ENCODE measurements at regions not wholly inside any gene's neighbourhood (a gene's known extent, or its start where the extent isn't known, plus 50 kb on each side); places are given as distances from the start of the nearest gene placed in this dataset.

DNA sequence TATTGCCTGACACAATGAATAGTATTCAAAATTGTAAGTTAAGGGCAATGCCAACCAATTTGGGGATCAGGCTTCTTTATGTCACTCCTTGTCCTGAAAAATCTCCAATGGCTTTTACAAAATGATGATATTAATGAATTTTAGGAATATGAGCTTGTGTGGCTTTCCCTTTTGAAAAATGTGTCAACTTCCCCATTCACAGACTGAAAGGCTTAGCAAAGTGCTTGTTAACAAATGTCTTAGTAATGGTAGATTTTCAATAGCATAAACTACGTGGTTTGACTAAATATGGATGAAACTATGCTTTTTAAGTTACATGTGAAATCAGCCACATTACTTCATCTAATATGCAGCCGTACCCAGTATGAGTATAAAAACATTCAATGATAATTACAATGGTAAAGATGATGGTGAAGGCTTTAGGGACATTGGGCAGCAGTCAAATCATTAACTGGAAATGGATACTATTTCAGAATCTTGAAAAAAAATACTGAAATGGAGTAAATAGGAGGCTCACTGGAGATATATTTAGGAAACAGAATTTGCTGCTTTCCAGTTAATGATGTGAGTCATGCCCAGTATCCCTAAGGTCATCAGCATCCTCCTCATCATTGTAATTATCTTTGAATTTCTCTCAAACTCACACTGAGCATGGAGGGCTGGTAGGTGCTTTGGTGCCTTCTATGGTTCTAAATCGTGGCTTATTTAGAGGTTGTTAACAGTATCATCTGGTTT, 113.3 kb upstream of the ZNF608 start:
- ChIA-PET POLR2A (no interaction called here), CTCF (no interaction called here)
- no peak overlapping the region for H3K4me3 ChIP-seq (ENCODE audit: control insufficient read depth in 1 of 2, extremely low read depth in 1 of 2, low read length in 1 of 2)
- Mint-ChIP-seq H3K9me3 (peaks cover 0 to 6% (median 0%) of the 10 kb centered on the region in 3 donors), H3K4me1 (no peaks in the 10 kb centered on the region), H3K27me3 (no peaks in the 10 kb centered on the region), H3K36me3 (no peaks in the 10 kb centered on the region), H3K4me3 (no peak overlapping the region), H3K27ac (no peak overlapping the region)
- DNase-seq (no peak), ATAC-seq (replicated peaks in 1 of 4) (no peak)
- WGBS (ENCODE audit: insufficient coverage): no CpG with 5 or more reads among the region's 3 CpGs
- no peaks in the 10 kb centered on the region for H3K36me3 ChIP-seq (ENCODE audit: control insufficient read depth in 2 of 2, extremely low read depth in 1 of 2, insufficient read depth in 1 of 2, low read length in 1 of 2)
- H3K27ac ChIP-seq (ENCODE audit: low read length): no peak overlapping the region
- H3K9me3 ChIP-seq: no peaks in the 10 kb centered on the region
- H3K4me1 ChIP-seq (ENCODE audit: control insufficient read depth in 1 of 2, extremely low read depth in 1 of 2, insufficient read depth in 2 of 2, low read length in 2 of 2): no peaks in the 10 kb centered on the region
- peaks cover 0 to 2% of the 10 kb centered on the region in 2 experiments for H3K27me3 ChIP-seq (replicated peaks in 1 of 2; ENCODE audit: control insufficient read depth in 2 of 2, extremely low read depth in 1 of 2, insufficient read depth in 2 of 2, low read length in 1 of 2)

DNA sequence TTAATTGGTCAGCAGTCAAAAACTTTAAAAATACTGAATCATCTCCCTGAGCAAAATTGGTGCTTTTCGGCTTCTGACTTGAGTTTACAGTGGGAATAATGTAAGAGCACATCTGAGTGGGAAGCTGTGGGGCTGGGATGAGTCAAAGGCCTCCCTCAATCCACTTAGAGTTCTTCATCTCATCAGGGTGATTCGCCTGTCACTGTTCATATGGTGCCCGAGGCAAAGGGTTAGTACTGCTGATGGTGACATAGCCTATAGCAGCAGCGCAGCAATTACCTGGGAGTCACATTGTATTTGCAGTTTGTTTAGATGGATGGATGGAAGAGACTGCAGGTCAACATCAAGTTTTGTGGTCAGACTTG, 113.8 kb upstream of the ZNF608 start:
- Histone ChIP-seq H3K4me3 (ENCODE audit: control insufficient read depth in 1 of 2, extremely low read depth in 1 of 2, low read length in 1 of 2) (no peak overlapping the region), H3K4me1 (ENCODE audit: control insufficient read depth in 1 of 2, extremely low read depth in 1 of 2, insufficient read depth in 2 of 2, low read length in 2 of 2) (no peaks in the 10 kb centered on the region), H3K27me3 (replicated peaks in 1 of 2; ENCODE audit: control insufficient read depth in 2 of 2, extremely low read depth in 1 of 2, insufficient read depth in 2 of 2, low read length in 1 of 2) (peaks cover 0 to 2% of the 10 kb centered on the region in 2 experiments), H3K36me3 (ENCODE audit: control insufficient read depth in 2 of 2, extremely low read depth in 1 of 2, insufficient read depth in 1 of 2, low read length in 1 of 2) (no peaks in the 10 kb centered on the region), H3K27ac (ENCODE audit: low read length) (no peak overlapping the region), H3K9me3 (no peaks in the 10 kb centered on the region)
- H3K4me3 Mint-ChIP-seq: no peak overlapping the region
- DNase-seq (no peak), ATAC-seq (replicated peaks in 1 of 4) (no peak)
- no peaks in the 10 kb centered on the region for H3K27me3 Mint-ChIP-seq
- H3K9me3 Mint-ChIP-seq: peaks cover 0 to 7% (median 2%) of the 10 kb centered on the region in 3 donors
- WGBS (ENCODE audit: insufficient coverage): 86% methylated on average over 3 of the region's 4 CpGs
- H3K4me1 Mint-ChIP-seq: peaks cover 0 to 2% (median 0%) of the 10 kb centered on the region in 3 donors
- ChIA-PET POLR2A (no interaction called here), CTCF (no interaction called here)
- no peaks in the 10 kb centered on the region for H3K36me3 Mint-ChIP-seq
- no peak overlapping the region for H3K27ac Mint-ChIP-seq

DNA sequence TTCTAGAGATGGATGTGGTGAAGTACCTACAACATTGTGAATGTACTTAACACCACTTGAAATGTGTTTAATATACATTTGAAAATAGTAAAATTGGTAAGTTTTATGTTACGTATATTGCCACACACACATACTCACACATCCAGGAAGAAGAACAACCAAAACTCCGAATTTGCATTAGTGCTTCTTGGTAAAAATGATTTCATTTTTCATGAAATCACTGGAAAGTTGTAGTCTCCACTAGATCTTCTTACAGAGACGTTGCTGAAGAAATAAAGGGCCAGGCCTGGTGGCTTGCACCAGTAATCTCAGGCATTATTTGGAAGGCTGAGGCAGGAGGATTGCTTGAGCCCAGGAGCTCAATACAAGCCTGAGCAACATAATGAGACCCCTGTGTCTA, 118.6 kb upstream of the ZNF608 start:
- H3K4me3 Mint-ChIP-seq: no peak overlapping the region

GRCh38 chr5:124865603-124866354, 119.3 kb upstream of the ZNF608 start:
- ChIA-PET POLR2A (no interaction called here), CTCF (no interaction called here)
- no peaks in the 10 kb centered on the region for H3K27me3 Mint-ChIP-seq
- Histone ChIP-seq H3K4me1 (ENCODE audit: control insufficient read depth in 1 of 2, extremely low read depth in 1 of 2, insufficient read depth in 2 of 2, low read length in 2 of 2) (peaks cover 0 to 2% of the 10 kb centered on the region in 2 experiments), H3K36me3 (ENCODE audit: control insufficient read depth in 2 of 2, extremely low read depth in 1 of 2, insufficient read depth in 1 of 2, low read length in 1 of 2) (no peaks in the 10 kb centered on the region), H3K9me3 (no peaks in the 10 kb centered on the region), H3K27ac (ENCODE audit: low read length) (no peak overlapping the region), H3K27me3 (replicated peaks in 1 of 2; ENCODE audit: control insufficient read depth in 2 of 2, extremely low read depth in 1 of 2, insufficient read depth in 2 of 2, low read length in 1 of 2) (no peaks in the 10 kb centered on the region), H3K4me3 (ENCODE audit: control insufficient read depth in 1 of 2, extremely low read depth in 1 of 2, low read length in 1 of 2) (no peak overlapping the region)
- ATAC-seq (replicated peaks in 1 of 4) (no peak), DNase-seq (no peak)
- WGBS (ENCODE audit: insufficient coverage): no CpG with 5 or more reads among the region's 4 CpGs
- H3K36me3 Mint-ChIP-seq: no peaks in the 10 kb centered on the region
- peaks cover 3 to 11% (median 4%) of the 10 kb centered on the region in 3 donors for H3K4me1 Mint-ChIP-seq
- H3K9me3 Mint-ChIP-seq: peaks cover 0 to 26% (median 6%) of the 10 kb centered on the region in 3 donors
- H3K4me3 Mint-ChIP-seq: no peak overlapping the region
- H3K27ac Mint-ChIP-seq: no peak overlapping the region

More for the DNA sequence above, 118.6 kb upstream of the ZNF608 start:
- Mint-ChIP-seq H3K27me3 (no peaks in the 10 kb centered on the region), H3K4me1 (peaks cover 3 to 11% (median 4%) of the 10 kb centered on the region in 3 donors), H3K36me3 (no peaks in the 10 kb centered on the region), H3K9me3 (peaks cover 0 to 26% (median 6%) of the 10 kb centered on the region in 3 donors), H3K27ac (no peak overlapping the region)
- no peaks in the 10 kb centered on the region for H3K36me3 ChIP-seq (ENCODE audit: control insufficient read depth in 2 of 2, extremely low read depth in 1 of 2, insufficient read depth in 1 of 2, low read length in 1 of 2)
- no peak for DNase-seq
- H3K27me3 ChIP-seq (replicated peaks in 1 of 2; ENCODE audit: control insufficient read depth in 2 of 2, extremely low read depth in 1 of 2, insufficient read depth in 2 of 2, low read length in 1 of 2): no peaks in the 10 kb centered on the region
- H3K4me1 ChIP-seq (ENCODE audit: control insufficient read depth in 1 of 2, extremely low read depth in 1 of 2, insufficient read depth in 2 of 2, low read length in 2 of 2): peaks cover 0 to 2% of the 10 kb centered on the region in 2 experiments
- H3K27ac ChIP-seq (ENCODE audit: low read length): no peak overlapping the region
- H3K4me3 ChIP-seq (ENCODE audit: control insufficient read depth in 1 of 2, extremely low read depth in 1 of 2, low read length in 1 of 2): no peak overlapping the region
- no CpG with 5 or more reads among the region's 3 CpGs for WGBS (ENCODE audit: insufficient coverage)
- CTCF ChIA-PET: no interaction called here
- no peaks in the 10 kb centered on the region for H3K9me3 ChIP-seq
- ATAC-seq (replicated peaks in 1 of 4): no peak
- POLR2A ChIA-PET: no interaction called here

GRCh38 chr5:124866355-124867136, 120.1 kb upstream of the ZNF608 start:
- CTCF ChIA-PET: no interaction called here
- H3K9me3 Mint-ChIP-seq: peaks cover 0 to 22% (median 6%) of the 10 kb centered on the region in 3 donors
- H3K36me3 Mint-ChIP-seq: no peaks in the 10 kb centered on the region
- 85% methylated on average over 5 of the region's 12 CpGs for WGBS (ENCODE audit: insufficient coverage)
- H3K4me1 ChIP-seq (ENCODE audit: control insufficient read depth in 1 of 2, extremely low read depth in 1 of 2, insufficient read depth in 2 of 2, low read length in 2 of 2): peaks cover 0 to 2% of the 10 kb centered on the region in 2 experiments
- no peaks in the 10 kb centered on the region for H3K36me3 ChIP-seq (ENCODE audit: control insufficient read depth in 2 of 2, extremely low read depth in 1 of 2, insufficient read depth in 1 of 2, low read length in 1 of 2)
- no peak overlapping the region for H3K4me3 Mint-ChIP-seq
- DNase-seq (no peak), ATAC-seq (replicated peaks in 1 of 4) (no peak)
- no peaks in the 10 kb centered on the region for H3K9me3 ChIP-seq
- H3K27me3 Mint-ChIP-seq: no peaks in the 10 kb centered on the region
- POLR2A ChIA-PET: no interaction called here
- no peak overlapping the region for H3K4me3 ChIP-seq (ENCODE audit: control insufficient read depth in 1 of 2, extremely low read depth in 1 of 2, low read length in 1 of 2)
- peaks cover 3 to 11% (median 4%) of the 10 kb centered on the region in 3 donors for H3K4me1 Mint-ChIP-seq
- no peak overlapping the region for H3K27ac Mint-ChIP-seq
- no peak overlapping the region for H3K27ac ChIP-seq (ENCODE audit: low read length)
- H3K27me3 ChIP-seq (replicated peaks in 1 of 2; ENCODE audit: control insufficient read depth in 2 of 2, extremely low read depth in 1 of 2, insufficient read depth in 2 of 2, low read length in 1 of 2): no peaks in the 10 kb centered on the region

GRCh38 chr5:124867137-124867704, 120.8 kb upstream of the ZNF608 start:
- H3K4me3 ChIP-seq (ENCODE audit: control insufficient read depth in 1 of 2, extremely low read depth in 1 of 2, low read length in 1 of 2): no peak overlapping the region
- no peak for ATAC-seq (replicated peaks in 1 of 4)
- DNase-seq: no peak
- peaks cover 0 to 2% of the 10 kb centered on the region in 2 experiments for H3K4me1 ChIP-seq (ENCODE audit: control insufficient read depth in 1 of 2, extremely low read depth in 1 of 2, insufficient read depth in 2 of 2, low read length in 2 of 2)
- ChIA-PET CTCF (no interaction called here), POLR2A (no interaction called here)
- Mint-ChIP-seq H3K27me3 (no peaks in the 10 kb centered on the region), H3K4me1 (peaks cover 3 to 11% (median 4%) of the 10 kb centered on the region in 3 donors), H3K9me3 (peaks cover 0 to 20% (median 6%) of the 10 kb centered on the region in 3 donors), H3K27ac (no peak overlapping the region), H3K36me3 (no peaks in the 10 kb centered on the region), H3K4me3 (no peak overlapping the region)
- H3K27me3 ChIP-seq (replicated peaks in 1 of 2; ENCODE audit: control insufficient read depth in 2 of 2, extremely low read depth in 1 of 2, insufficient read depth in 2 of 2, low read length in 1 of 2): no peaks in the 10 kb centered on the region
- 67% methylated on average over 3 of the region's 6 CpGs for WGBS (ENCODE audit: insufficient coverage)
- no peaks in the 10 kb centered on the region for H3K9me3 ChIP-seq
- no peak overlapping the region for H3K27ac ChIP-seq (ENCODE audit: low read length)
- H3K36me3 ChIP-seq (ENCODE audit: control insufficient read depth in 2 of 2, extremely low read depth in 1 of 2, insufficient read depth in 1 of 2, low read length in 1 of 2): no peaks in the 10 kb centered on the region

Data from T-cell (primary cell).